ENCODE measurements at regions not wholly inside any gene's neighbourhood (a gene's known extent, or its start where the extent isn't known, plus 50 kb on each side); places are given as distances from the start of the nearest gene placed in this dataset.

- intact Hi-C loops (cut with micrococcal nuclease) (no loop called here), in situ Hi-C loops (cut with MboI; ENCODE audit: low sequenced_read_pairs) (no loop called here), dilution Hi-C loops (cut with HindIII; ENCODE audit: low sequenced_read_pairs, unreplicated experiment) (no loop called here)
- Histone ChIP-seq H3K27ac (ENCODE audit: insufficient read depth, low read length) (no peak overlapping the region), H3K9me3 (ENCODE audit: control insufficient read depth, insufficient read depth, low read length) (peaks cover 7% of the 10 kb centered on the region), H3K18ac (ENCODE audit: low read depth, low read length) (no peak overlapping the region), H2BK120ac (ENCODE audit: low read depth, low read length) (no peak overlapping the region), H3K56ac (ENCODE audit: extremely low read depth, insufficient read depth, low read length) (no peak overlapping the region), H4K91ac (ENCODE audit: insufficient read depth, low read depth, low read length) (no peak overlapping the region), H3K14ac (replicated peaks; ENCODE audit: low read depth, low read length) (no peak overlapping the region), H3K9me1 (ENCODE audit: insufficient read depth, low read length) (no peaks in the 10 kb centered on the region), H2AK9ac (replicated peaks; ENCODE audit: low read depth, low read length, poor library complexity) (no peak overlapping the region), H3K4ac (ENCODE audit: low read depth, low read length) (no peak overlapping the region), H2BK5ac (ENCODE audit: low read depth, low read length, poor library complexity, severe bottlenecking) (no peak overlapping the region), H3K4me1 (ENCODE audit: control insufficient read depth, insufficient read depth, low read length) (no peaks in the 10 kb centered on the region), H4K20me1 (ENCODE audit: insufficient read depth, low read length) (no peaks in the 10 kb centered on the region), H2AK5ac (ENCODE audit: low read depth, low read length) (no peak overlapping the region), H3K79me1 (ENCODE audit: low read depth in 1 of 2, low read length in 2 of 2) (no peaks in the 10 kb centered on the region), H2BK20ac (ENCODE audit: low read depth, low read length) (no peak overlapping the region), H3K36me3 (ENCODE audit: control insufficient read depth, insufficient read depth, low read length) (no peaks in the 10 kb centered on the region), H3K4me2 (ENCODE audit: low read depth, low read length) (no peak overlapping the region), H3K9ac (ENCODE audit: low read depth, low read length) (no peak overlapping the region), H3K27me3 (ENCODE audit: control insufficient read depth, insufficient read depth, low read length) (no peaks in the 10 kb centered on the region), H4K8ac (ENCODE audit: low read depth in 2 of 2, low read length in 2 of 2) (no peak overlapping the region), H2AFZ (replicated peaks; ENCODE audit: low read length, poor library complexity) (no peak overlapping the region), H2BK15ac (ENCODE audit: low read depth, low read length) (no peak overlapping the region), H3K4me3 (ENCODE audit: insufficient read depth, low read depth, low read length) (no peak overlapping the region), H4K5ac (ENCODE audit: low read depth, low read length) (no peak overlapping the region), H3K23ac (ENCODE audit: low read depth, low read length) (no peak overlapping the region)
- CTCF ChIA-PET: no interaction called here
- no peak for DNase-seq
- no CpG with 5 or more reads among the region's 4 CpGs for WGBS, 2 experiments (ENCODE audit: extremely low coverage in 2 of 2, insufficient read length in 1 of 2)
- ATAC-seq (ENCODE audit: low read depth): no peak
- no TSS peak for BruUV-seq (replicated peaks)
- POLR2A ChIA-PET (ENCODE audit: unreplicated experiment): no interaction called here
- TF ChIP-seq MAFK (IDR thresholded peaks at IDR 0.05; ENCODE audit: low read depth, low read length) (no peak), RCOR1 (IDR thresholded peaks at IDR 0.05; ENCODE audit: insufficient replicate concordance, low read length) (no peak), RFX5 (IDR thresholded peaks at IDR 0.05; ENCODE audit: low read depth, low read length) (no peak), BHLHE40 (IDR thresholded peaks at IDR 0.05; ENCODE audit: low read depth, low read length) (no peak), MXI1 (IDR thresholded peaks at IDR 0.05; ENCODE audit: borderline replicate concordance, low read depth, low read length) (no peak), POLR2A (IDR thresholded peaks at IDR 0.05; ENCODE audit: low read depth, low read length) (no peak), RAD21 (IDR thresholded peaks at IDR 0.05; ENCODE audit: low read length) (no peak), FOS (IDR thresholded peaks at IDR 0.05; ENCODE audit: low read depth, low read length) (no peak), CEBPB (IDR thresholded peaks at IDR 0.05; ENCODE audit: low read depth, low read length) (no peak), MAZ (IDR thresholded peaks at IDR 0.05; ENCODE audit: borderline replicate concordance, low read depth, low read length) (no peak), USF2 (IDR thresholded peaks at IDR 0.05; ENCODE audit: low read depth, low read length) (no peak), ELK1 (IDR thresholded peaks at IDR 0.05; ENCODE audit: borderline replicate concordance, low read depth, low read length) (no peak), SMC3 (IDR thresholded peaks at IDR 0.05; ENCODE audit: low read depth, low read length) (no peak), CHD1 (IDR thresholded peaks at IDR 0.05; ENCODE audit: low read depth, low read length) (no peak), NFE2L2 (IDR thresholded peaks at IDR 0.05; ENCODE audit: low read depth, low read length) (no peak)
These were observed 739.7 kb upstream of the DDX18 start for GRCh38 chr2:117074756-117075155.
